Activated CD4-positive, alpha-beta T cell treated with anti-CD3 and anti-CD28 coated beads for 36 hours (primary cell): ENCODE measurements at regions not wholly inside any gene's neighbourhood (a gene's known extent, or its start where the extent isn't known, plus 50 kb on each side); places are given as distances from the start of the nearest gene placed in this dataset.
"Not testable (repeated sequence)": the region's sequence is repeated elsewhere in the genome, so short reads cannot be mapped to it uniquely, and the experiment has no call there.

Experiments
- ATAC-seq: fragments of 200-7000 bp; cut with Tn5 transposase; one replicate; pipeline ENCODE4 v1.10.0; 2021; ENCODE audit warnings: mild to moderate bottlenecking, moderate library complexity
- CTCF ChIA-PET: fragments of 350-600 bp; sonication (Branson Sonifier 250); formaldehyde crosslinking; loops from one replicate; lab custom pipeline; 2021; ENCODE audit warnings: antibody characterized with exemption; lab: Charles Lee
- POLR2A ChIA-PET: fragments of 350-600 bp; sonication (Branson Sonifier 250); formaldehyde crosslinking; loops from one replicate; lab custom pipeline; 2021; ENCODE audit warnings: antibody characterized with exemption, inconsistent platforms; lab: Charles Lee
- DNase-seq: peaks from one replicate; pipeline ENCODE4 v3.0.0-alpha.2; 2020
- H3K27ac Mint-ChIP-seq: one replicate; pipeline ENCODE4 v1.8.0; 2021; ENCODE audit warnings: mixed read lengths
- H3K27me3 Mint-ChIP-seq: one replicate; pipeline ENCODE4 v1.8.0; 2021; ENCODE audit warnings: mixed read lengths
- H3K36me3 Mint-ChIP-seq: one replicate; pipeline ENCODE4 v1.8.0; 2021; ENCODE audit warnings: low read depth, mixed read lengths
- H3K4me1 Mint-ChIP-seq: one replicate; pipeline ENCODE4 v1.8.0; 2021; ENCODE audit warnings: mixed read lengths
- H3K4me3 Mint-ChIP-seq: one replicate; pipeline ENCODE4 v1.8.0; 2021; ENCODE audit warnings: mild to moderate bottlenecking, moderate library complexity, mixed read lengths
- H3K9me3 Mint-ChIP-seq: one replicate; pipeline ENCODE4 v1.8.0; 2021; ENCODE audit warnings: low read depth, mixed read lengths
- intact Hi-C, 2 experiments: fragments of 100-400 bp; cut with DNase I in 1 of 2; cut with micrococcal nuclease in 1 of 2; formaldehyde crosslinking; loops; one replicate each; pipeline versions ENCODE4 v1.14.2 to v1.15.1; 2022 to 2024; cut with DNase I, micrococcal nuclease

DNA sequence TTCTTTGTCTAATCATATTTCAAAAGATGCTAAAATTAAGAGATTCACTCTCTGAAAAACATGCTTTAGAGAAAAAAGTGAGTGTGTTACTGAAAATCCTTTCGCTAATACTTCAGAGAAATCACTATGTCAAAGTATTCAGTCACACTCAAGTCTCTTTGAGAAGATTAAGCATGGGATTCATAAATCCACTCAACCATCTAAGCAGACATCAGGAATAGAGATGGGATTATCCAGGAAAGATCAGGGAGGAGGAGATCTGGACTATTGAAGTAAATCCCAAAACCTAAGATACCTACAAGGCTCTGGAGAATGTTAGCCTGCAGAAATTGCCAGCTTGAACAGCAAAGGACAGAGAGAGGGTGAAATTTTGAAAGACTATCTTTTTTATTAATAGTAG, 317.2 kb upstream of the ACO1 start:
- H3K27me3 Mint-ChIP-seq, result no peaks in the 10 kb centered on the region
- no peaks in the 10 kb centered on the region for H3K4me1 Mint-ChIP-seq
- H3K9me3 Mint-ChIP-seq, result no peaks in the 10 kb centered on the region
- ChIA-PET CTCF (no interaction called here), POLR2A (no interaction called here)
- no peak overlapping the region for H3K27ac Mint-ChIP-seq
- ATAC-seq, result no peak
- intact Hi-C loops, result no loop called here
- H3K36me3 Mint-ChIP-seq, result no peaks in the 10 kb centered on the region
- DNase-seq, result no peak
- H3K4me3 Mint-ChIP-seq, result no peak overlapping the region

- intact Hi-C loops, result no loop called here
- Mint-ChIP-seq H3K4me1 (no peaks in the 10 kb centered on the region), H3K4me3 (no peak overlapping the region), H3K27ac (no peak overlapping the region), H3K27me3 (no peaks in the 10 kb centered on the region), H3K36me3 (no peaks in the 10 kb centered on the region), H3K9me3 (no peaks in the 10 kb centered on the region)
- ChIA-PET POLR2A (no interaction called here), CTCF (interaction anchor here (1.2 to 1.3 kb wide), 2 partner anchors 10 to 57 kb away, joined by 3 read pairs; no protein-coding TSS in a partner anchor)
- no peak for ATAC-seq
- DNase-seq, result no peak
These were observed 315.2 kb upstream of the ACO1 start for GRCh38 chr9:32069169-32069813.

DNA sequence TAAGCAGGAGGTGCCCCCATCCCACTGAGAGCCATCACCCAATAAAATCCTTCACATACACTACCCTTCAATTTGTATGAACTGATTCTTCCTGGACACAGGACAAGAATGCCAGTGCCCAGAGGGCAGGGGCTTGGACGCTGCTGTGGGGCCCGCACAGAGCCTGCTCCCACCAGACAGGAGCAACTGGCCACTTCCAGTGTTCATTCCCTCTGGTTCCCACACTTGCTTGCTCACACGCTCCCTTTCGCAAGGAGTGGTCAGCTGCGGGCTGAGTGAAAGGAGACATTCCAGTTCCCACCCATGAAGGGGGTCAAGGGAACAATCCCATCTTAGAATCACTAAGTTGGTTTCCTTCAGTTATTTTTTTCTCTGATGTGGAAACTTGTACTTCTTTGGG, 314.5 kb upstream of the ACO1 start:
- H3K27ac Mint-ChIP-seq, result no peak overlapping the region
- no peak overlapping the region for H3K4me3 Mint-ChIP-seq
- DNase-seq, result no peak
- intact Hi-C loops, result no loop called here
- peaks cover 2% of the 10 kb centered on the region for H3K9me3 Mint-ChIP-seq
- ChIA-PET POLR2A (no interaction called here), CTCF (interaction anchor here (0.6 to 1.3 kb wide), 2 partner anchors 11 to 525 kb away, joined by 3 read pairs; no protein-coding TSS in a partner anchor)
- no peaks in the 10 kb centered on the region for H3K27me3 Mint-ChIP-seq
- ATAC-seq, result no peak
- H3K4me1 Mint-ChIP-seq, result no peaks in the 10 kb centered on the region
- H3K36me3 Mint-ChIP-seq, result no peaks in the 10 kb centered on the region

DNA sequence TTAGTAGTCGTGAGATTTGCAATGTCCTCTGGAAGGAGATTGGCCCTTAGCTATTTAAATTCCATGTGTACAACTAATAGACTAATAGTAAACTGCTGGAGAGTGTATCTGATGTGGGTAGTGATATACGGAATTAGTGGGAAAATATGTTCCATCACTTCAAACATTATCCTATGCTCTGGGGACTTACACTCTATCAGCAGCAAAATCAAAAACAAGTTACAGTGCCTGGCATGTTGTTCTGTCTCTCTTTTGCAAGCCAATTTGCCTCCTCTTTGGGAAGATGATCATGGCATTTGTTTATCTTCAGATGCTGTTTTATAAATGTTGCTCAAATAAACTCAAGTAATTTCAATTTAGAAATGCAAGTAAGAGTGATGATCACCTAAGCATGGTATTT, 311.9 kb upstream of the ACO1 start:
- no peaks in the 10 kb centered on the region for H3K4me1 Mint-ChIP-seq
- intact Hi-C loops, result no loop called here
- ChIA-PET POLR2A (no interaction called here), CTCF (no interaction called here)
- H3K27me3 Mint-ChIP-seq, result no peaks in the 10 kb centered on the region
- no peaks in the 10 kb centered on the region for H3K36me3 Mint-ChIP-seq
- DNase-seq, result no peak
- peaks cover 2% of the 10 kb centered on the region for H3K9me3 Mint-ChIP-seq
- no peak overlapping the region for H3K27ac Mint-ChIP-seq
- H3K4me3 Mint-ChIP-seq, result no peak overlapping the region
- ATAC-seq, result no peak

DNA sequence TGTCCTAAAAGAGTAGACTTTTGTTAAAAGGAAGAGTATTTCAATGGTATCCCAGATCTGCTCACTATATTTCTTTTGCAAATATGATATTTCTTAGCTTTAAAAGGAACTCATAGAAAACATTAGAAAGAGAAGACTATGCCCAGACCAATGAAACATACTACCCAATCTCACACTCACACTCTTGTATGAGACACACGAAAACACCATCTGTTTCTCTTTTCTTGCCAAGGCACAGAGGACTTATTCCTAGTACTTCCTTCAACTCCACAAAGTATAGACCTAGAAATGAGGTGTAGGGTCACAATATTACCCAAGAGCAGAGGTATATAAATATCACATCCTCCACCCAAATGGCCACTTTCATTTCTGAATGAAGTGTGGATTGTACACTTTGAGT, 292.4 kb upstream of the ACO1 start:
- Mint-ChIP-seq H3K36me3 (no peaks in the 10 kb centered on the region), H3K27me3 (no peaks in the 10 kb centered on the region), H3K9me3 (peaks cover 5% of the 10 kb centered on the region), H3K4me3 (no peak overlapping the region), H3K27ac (no peak overlapping the region), H3K4me1 (no peaks in the 10 kb centered on the region)
- intact Hi-C loops, result no loop called here
- DNase-seq, result no peak
- ATAC-seq, result no peak
- ChIA-PET CTCF (no interaction called here), POLR2A (no interaction called here)

GRCh38 chr9:32117291-32117690, 267.2 kb upstream of the ACO1 start:
- no peaks in the 10 kb centered on the region for H3K36me3 Mint-ChIP-seq
- DNase-seq (no peak), ATAC-seq (no peak)
- no peaks in the 10 kb centered on the region for H3K27me3 Mint-ChIP-seq
- no peak overlapping the region for H3K27ac Mint-ChIP-seq
- ChIA-PET POLR2A (no interaction called here), CTCF (no interaction called here)
- no peak overlapping the region for H3K4me3 Mint-ChIP-seq
- peaks cover 6% of the 10 kb centered on the region for H3K9me3 Mint-ChIP-seq
- H3K4me1 Mint-ChIP-seq, result no peaks in the 10 kb centered on the region
- intact Hi-C loops, result no loop called here

GRCh38 chr9:32128546-32128945, 255.9 kb upstream of the ACO1 start:
- intact Hi-C loops, result no loop called here
- ATAC-seq, result no peak
- Mint-ChIP-seq H3K27me3 (peaks cover 2% of the 10 kb centered on the region), H3K9me3 (peaks cover 2% of the 10 kb centered on the region), H3K4me3 (no peak overlapping the region), H3K36me3 (no peaks in the 10 kb centered on the region), H3K27ac (no peak overlapping the region), H3K4me1 (no peaks in the 10 kb centered on the region)
- POLR2A ChIA-PET, result no interaction called here
- CTCF ChIA-PET, result no interaction called here
- DNase-seq, result no peak

DNA sequence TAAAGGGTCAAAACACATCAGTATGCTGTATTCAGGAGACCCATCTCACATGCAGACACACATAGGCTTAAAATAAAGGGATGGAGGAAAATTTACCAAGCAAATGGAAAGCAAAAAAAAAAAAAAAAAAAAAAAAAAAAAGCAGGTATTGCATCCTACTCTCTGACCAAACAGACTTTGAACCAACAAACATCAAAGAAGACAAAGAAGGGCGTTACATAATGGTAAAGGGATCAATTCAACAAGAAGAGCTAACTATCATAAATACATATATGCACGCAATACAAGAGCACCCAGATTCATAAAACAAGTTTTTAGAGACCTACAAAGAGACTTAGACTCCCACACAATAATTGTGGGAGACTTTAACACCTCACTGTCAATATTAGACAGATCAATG, 253.7 kb upstream of the ACO1 start:
- H3K4me3 Mint-ChIP-seq, H3K27me3 Mint-ChIP-seq, H3K4me1 Mint-ChIP-seq, CTCF ChIA-PET, POLR2A ChIA-PET, H3K9me3 Mint-ChIP-seq, ATAC-seq, DNase-seq, H3K27ac Mint-ChIP-seq, H3K36me3 Mint-ChIP-seq, intact Hi-C loops: not testable (repeated sequence)

- intact Hi-C loops, result no loop called here
- H3K36me3 Mint-ChIP-seq, result no peaks in the 10 kb centered on the region
- no peak for DNase-seq
- H3K27ac Mint-ChIP-seq, result no peak overlapping the region
- CTCF ChIA-PET, result no interaction called here
- ATAC-seq, result no peak
- no peaks in the 10 kb centered on the region for H3K4me1 Mint-ChIP-seq
- POLR2A ChIA-PET, result no interaction called here
- no peak overlapping the region for H3K4me3 Mint-ChIP-seq
- no peaks in the 10 kb centered on the region for H3K9me3 Mint-ChIP-seq
- peaks cover 5% of the 10 kb centered on the region for H3K27me3 Mint-ChIP-seq
These were observed 247.6 kb upstream of the ACO1 start for GRCh38 chr9:32136700-32137339.

DNA sequence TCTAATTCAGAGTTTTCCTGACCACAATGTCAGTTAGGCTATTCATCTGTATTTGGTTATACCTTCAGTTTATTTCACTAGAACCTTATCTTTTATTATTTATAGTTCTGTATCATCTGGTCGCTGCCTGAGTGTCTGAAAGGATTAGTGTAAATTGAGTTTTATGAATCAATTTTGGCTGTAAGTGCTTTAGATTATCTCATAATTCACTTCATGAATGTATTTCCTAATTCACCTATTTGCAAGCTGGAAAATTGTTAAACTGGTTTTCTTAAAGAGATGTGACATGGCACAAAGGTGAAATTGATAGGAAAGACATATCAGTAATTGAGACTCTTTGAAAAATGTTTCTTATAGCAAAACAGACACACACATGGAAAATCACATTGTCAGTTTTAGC, 242.4 kb upstream of the ACO1 start:
- no peak overlapping the region for H3K27ac Mint-ChIP-seq
- intact Hi-C loops, result no loop called here
- no peak for DNase-seq
- peaks cover 5% of the 10 kb centered on the region for H3K27me3 Mint-ChIP-seq
- H3K9me3 Mint-ChIP-seq, result peaks cover 3% of the 10 kb centered on the region
- H3K4me3 Mint-ChIP-seq, result no peak overlapping the region
- POLR2A ChIA-PET, result no interaction called here
- no peaks in the 10 kb centered on the region for H3K4me1 Mint-ChIP-seq
- no peaks in the 10 kb centered on the region for H3K36me3 Mint-ChIP-seq
- CTCF ChIA-PET, result no interaction called here
- ATAC-seq, result no peak

GRCh38 chr9:32148553-32148952, 235.9 kb upstream of the ACO1 start:
- H3K36me3 Mint-ChIP-seq, intact Hi-C loops, ATAC-seq, H3K9me3 Mint-ChIP-seq, DNase-seq, H3K4me1 Mint-ChIP-seq, CTCF ChIA-PET, H3K27ac Mint-ChIP-seq, H3K4me3 Mint-ChIP-seq, H3K27me3 Mint-ChIP-seq, POLR2A ChIA-PET: not testable (repeated sequence)

DNA sequence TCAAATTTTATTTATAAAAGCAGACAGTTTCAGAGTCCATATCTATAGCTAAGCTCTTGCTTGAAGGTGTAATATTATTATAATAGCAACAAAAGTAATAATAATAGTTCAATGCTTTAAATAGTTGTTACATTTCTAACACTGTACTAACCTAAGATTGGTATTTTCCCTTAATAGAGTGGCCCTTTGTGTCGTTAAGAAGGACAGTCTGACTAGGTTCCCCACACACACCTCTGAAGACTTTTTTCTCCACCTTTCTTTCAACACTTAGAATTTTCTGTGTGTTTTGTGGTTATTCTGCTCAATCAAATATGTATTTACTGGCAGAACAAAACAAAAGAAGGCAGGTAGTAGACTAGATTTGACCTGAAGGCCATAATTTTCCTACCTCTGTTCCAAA, 223.2 kb upstream of the ACO1 start:
- ATAC-seq, result no peak
- no peak overlapping the region for H3K4me3 Mint-ChIP-seq
- intact Hi-C loops, result no loop called here
- CTCF ChIA-PET, result no interaction called here
- H3K4me1 Mint-ChIP-seq, result no peaks in the 10 kb centered on the region
- DNase-seq, result no peak
- no peaks in the 10 kb centered on the region for H3K27me3 Mint-ChIP-seq
- H3K9me3 Mint-ChIP-seq, result no peaks in the 10 kb centered on the region
- POLR2A ChIA-PET, result no interaction called here
- H3K36me3 Mint-ChIP-seq, result no peaks in the 10 kb centered on the region
- H3K27ac Mint-ChIP-seq, result no peak overlapping the region
